Prostate gland (tissue), 2 donors: ENCODE measurements at regions not wholly inside any gene's neighbourhood (a gene's known extent, or its start where the extent isn't known, plus 50 kb on each side); places are given as distances from the start of the nearest gene placed in this dataset.

ENCODE experiments used
- DNase-seq: peaks from one replicate; pipeline ENCODE4 v3.0.0-alpha.2; 2019; ENCODE audit warnings: low spot score
- H3K27ac ChIP-seq, 2 donors: fragments of 200-600 bp; sonication (generic); 2 replicates each; pipeline ENCODE4 v1.5.1; 2017 to 2019
- H3K27me3 ChIP-seq: fragments of 200-600 bp; sonication (generic); replicated peaks from 2 replicates; pipeline ENCODE4 v1.5.1; 2019; ENCODE audit not compliant: insufficient read depth
- H3K36me3 ChIP-seq, 2 donors: fragments of 200-600 bp; sonication (generic); 1 replicate in 1 of 2; 2 replicates in 1 of 2; pipeline versions ENCODE4 v1.5.1 to v1.8.1; 2017 to 2019
- H3K4me1 ChIP-seq: fragments of 200-600 bp; sonication (generic); replicated peaks from 2 replicates; pipeline ENCODE4 v1.5.1; 2019
- H3K4me3 ChIP-seq, 2 donors: fragments of 200-600 bp; sonication (generic); 2 replicates each; pipeline ENCODE4 v1.5.1; 2017 to 2019
- H3K9me3 ChIP-seq: fragments of 200-600 bp; sonication (generic); 2 replicates; pipeline ENCODE4 v1.5.1; 2017
- CTCF ChIP-seq, 4 experiments: fragments of 200-600 bp in 2 of 4; fragments of 450-650 bp in 2 of 4; sonication (generic) in 2 of 4; IDR thresholded peaks; 1 replicate in 3 of 4; 2 replicates in 1 of 4; pipeline ENCODE4 v1.5.1; 2016 to 2019; ENCODE audit warnings: antibody characterized with exemption in 4 of 4, mild to moderate bottlenecking in 2 of 4, moderate library complexity in 2 of 4
- POLR2A ChIP-seq: fragments of 450-650 bp; IDR thresholded peaks from one replicate; pipeline ENCODE4 v1.6.1; 2016; ENCODE audit warnings: antibody characterized with exemption, mild to moderate bottlenecking
- POLR2AphosphoS5 ChIP-seq: sonication (generic); formaldehyde crosslinking; IDR thresholded peaks from one replicate; pipeline ENCODE4 v1.6.1; 2017; ENCODE audit warnings: antibody characterized with exemption
- WGBS: methylation state at CpG from one replicate; pipeline ENCODE4 v1.1.5; 2018; 5-methylcytosine and 5-hydroxymethylcytosine counted together
- intact Hi-C: fragments of 100-400 bp; cut with DNase I; formaldehyde crosslinking; loops from one replicate; pipeline ENCODE4 v1.14.2; 2022

- TF ChIP-seq CTCF (IDR thresholded peaks at IDR 0.05) (no peak), POLR2A (no peak), POLR2AphosphoS5 (no peak)
- 85% methylated on average over 11 of the region's 11 CpGs for WGBS
- Histone ChIP-seq H3K9me3 (no peaks in the 10 kb centered on the region), H3K36me3 (no peaks in the 10 kb centered on the region), H3K27me3 (peaks cover 2% of the 10 kb centered on the region), H3K4me3 (no peak overlapping the region), H3K27ac (no peak overlapping the region), H3K4me1 (no peaks in the 10 kb centered on the region)
- no peak for DNase-seq
- intact Hi-C loops, result no loop called here
Observed at GRCh38 chr13:112168761-112169160, 101.8 kb downstream of the SOX1 start.

GRCh38 chr13:112169941-112170822, 103.2 kb downstream of the SOX1 start:
- 83% methylated on average over 17 of the region's 17 CpGs for WGBS
- Histone ChIP-seq H3K9me3 (no peaks in the 10 kb centered on the region), H3K36me3 (no peaks in the 10 kb centered on the region), H3K4me3 (no peak overlapping the region), H3K27me3 (peaks cover 2% of the 10 kb centered on the region), H3K4me1 (no peaks in the 10 kb centered on the region), H3K27ac (no peak overlapping the region)
- intact Hi-C loops, result no loop called here
- no peak for TF ChIP-seq POLR2A
- TF ChIP-seq CTCF (IDR thresholded peaks at IDR 0.05), result no peak
- no peak for TF ChIP-seq POLR2AphosphoS5
- DNase-seq, result no peak

GRCh38 chr13:112170823-112171569, 104.0 kb downstream of the SOX1 start:
- Histone ChIP-seq H3K27me3 (no peaks in the 10 kb centered on the region), H3K4me1 (no peaks in the 10 kb centered on the region), H3K9me3 (no peaks in the 10 kb centered on the region), H3K36me3 (no peaks in the 10 kb centered on the region), H3K4me3 (no peak overlapping the region), H3K27ac (no peak overlapping the region)
- TF ChIP-seq CTCF (IDR thresholded peaks at IDR 0.05), result no peak
- TF ChIP-seq POLR2AphosphoS5, result no peak
- no peak for TF ChIP-seq POLR2A
- 88% methylated on average over 15 of the region's 15 CpGs for WGBS
- DNase-seq, result no peak
- intact Hi-C loops, result no loop called here

GRCh38 chr13:112171570-112171965, 104.6 kb downstream of the SOX1 start:
- 83% methylated on average over 13 of the region's 13 CpGs for WGBS
- Histone ChIP-seq H3K9me3 (no peaks in the 10 kb centered on the region), H3K27ac (no peak overlapping the region), H3K27me3 (no peaks in the 10 kb centered on the region), H3K4me3 (no peak overlapping the region), H3K4me1 (no peaks in the 10 kb centered on the region), H3K36me3 (no peaks in the 10 kb centered on the region)
- intact Hi-C loops, result no loop called here
- TF ChIP-seq POLR2AphosphoS5 (no peak), POLR2A (no peak), CTCF (IDR thresholded peaks at IDR 0.05) (no peak)
- no peak for DNase-seq
